ENCODE measurements at regions not wholly inside any gene's neighbourhood (a gene's known extent, or its start where the extent isn't known, plus 50 kb on each side); places are given as distances from the start of the nearest gene placed in this dataset.

DNA sequence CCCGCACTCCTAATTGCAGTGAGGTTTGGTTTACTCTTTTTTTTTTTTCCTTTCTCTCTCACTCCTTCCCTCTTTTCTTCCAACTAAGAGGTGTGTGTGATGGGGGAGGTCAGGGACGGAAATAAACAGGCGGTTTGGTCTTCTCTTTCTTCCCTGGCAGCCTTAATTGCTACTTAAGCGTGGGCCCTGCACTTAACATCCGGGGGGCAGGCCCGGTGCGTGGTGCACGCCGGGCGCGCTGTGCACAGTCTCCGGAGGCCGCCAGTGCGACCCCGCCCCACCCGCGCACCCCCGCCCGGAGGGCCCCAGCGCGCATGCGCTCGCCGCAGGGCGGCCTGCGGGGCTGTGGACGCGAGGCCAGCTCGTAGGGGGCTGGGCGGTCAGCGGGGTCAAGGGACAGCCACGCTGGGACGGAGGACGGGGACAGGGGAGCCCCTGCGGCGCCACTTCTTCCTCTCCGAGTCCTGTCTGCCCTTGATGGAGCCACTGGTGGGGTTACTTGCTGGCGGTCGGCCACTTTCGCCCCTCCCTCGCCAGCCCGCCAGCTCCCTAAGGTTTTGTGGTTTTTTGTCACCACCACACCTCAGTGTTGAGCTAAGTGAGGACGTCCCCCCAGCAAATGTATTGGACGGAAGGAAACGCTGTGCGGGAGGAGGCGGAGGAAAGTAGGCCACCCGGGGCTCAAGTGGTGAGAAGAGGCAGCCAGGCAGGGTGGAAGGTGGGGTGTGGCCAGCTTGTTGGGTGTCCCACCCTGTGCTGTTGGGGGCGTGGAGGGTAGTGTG lies 120.9 kb downstream of the MRM1 start:
- TF ChIP-seq, protein P1, sequence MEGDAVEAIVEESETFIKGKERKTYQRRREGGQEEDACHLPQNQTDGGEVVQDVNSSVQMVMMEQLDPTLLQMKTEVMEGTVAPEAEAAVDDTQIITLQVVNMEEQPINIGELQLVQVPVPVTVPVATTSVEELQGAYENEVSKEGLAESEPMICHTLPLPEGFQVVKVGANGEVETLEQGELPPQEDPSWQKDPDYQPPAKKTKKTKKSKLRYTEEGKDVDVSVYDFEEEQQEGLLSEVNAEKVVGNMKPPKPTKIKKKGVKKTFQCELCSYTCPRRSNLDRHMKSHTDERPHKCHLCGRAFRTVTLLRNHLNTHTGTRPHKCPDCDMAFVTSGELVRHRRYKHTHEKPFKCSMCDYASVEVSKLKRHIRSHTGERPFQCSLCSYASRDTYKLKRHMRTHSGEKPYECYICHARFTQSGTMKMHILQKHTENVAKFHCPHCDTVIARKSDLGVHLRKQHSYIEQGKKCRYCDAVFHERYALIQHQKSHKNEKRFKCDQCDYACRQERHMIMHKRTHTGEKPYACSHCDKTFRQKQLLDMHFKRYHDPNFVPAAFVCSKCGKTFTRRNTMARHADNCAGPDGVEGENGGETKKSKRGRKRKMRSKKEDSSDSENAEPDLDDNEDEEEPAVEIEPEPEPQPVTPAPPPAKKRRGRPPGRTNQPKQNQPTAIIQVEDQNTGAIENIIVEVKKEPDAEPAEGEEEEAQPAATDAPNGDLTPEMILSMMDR (IDR thresholded peaks at IDR 0.05): no peak
- TF ChIP-seq POLR2A (IDR thresholded peaks at IDR 0.05): no peak
